ENCODE measurements at regions not wholly inside any gene's neighbourhood (a gene's known extent, or its start where the extent isn't known, plus 50 kb on each side); places are given as distances from the start of the nearest gene placed in this dataset.

GRCh38 chr12:126807312-126807865 lies 1459.6 kb upstream of the TMEM132C start:
- no peak for DNase-seq

GRCh38 chr12:126811391-126811790 lies 1455.6 kb upstream of the TMEM132C start:
- DNase-seq = no peak

GRCh38 chr12:126819554-126819953 lies 1447.4 kb upstream of the TMEM132C start:
- DNase-seq = no peak

- no peak for DNase-seq
Measured at GRCh38 chr12:126830778-126831680, 1435.9 kb upstream of the TMEM132C start.

- no peak for DNase-seq
Measured at GRCh38 chr12:126837697-126838096, 1429.3 kb upstream of the TMEM132C start.

GRCh38 chr12:126843915-126844669 lies 1422.9 kb upstream of the TMEM132C start:
- DNase-seq = no peak

GRCh38 chr12:126847005-126847629 lies 1419.9 kb upstream of the TMEM132C start:
- no peak for DNase-seq

GRCh38 chr12:126855768-126856167 lies 1411.2 kb upstream of the TMEM132C start:
- no peak for DNase-seq

- DNase-seq = no peak
Measured at GRCh38 chr12:126856958-126857357, 1410.0 kb upstream of the TMEM132C start.

- DNase-seq = no peak
Measured at GRCh38 chr12:126858560-126858959, 1408.4 kb upstream of the TMEM132C start.

- DNase-seq = no peak
Measured at GRCh38 chr12:126860210-126860609, 1406.8 kb upstream of the TMEM132C start.

- no peak for DNase-seq
Measured at GRCh38 chr12:126862500-126862899, 1404.5 kb upstream of the TMEM132C start.

GRCh38 chr12:126869644-126870043 lies 1397.3 kb upstream of the TMEM132C start:
- no peak for DNase-seq

- no peak for DNase-seq
Measured at GRCh38 chr12:126873701-126874100, 1393.3 kb upstream of the TMEM132C start.

- DNase-seq = peak; percentile 2
Measured at GRCh38 chr12:126874427-126875026, 1392.4 kb upstream of the TMEM132C start.

- DNase-seq = no peak
Measured at GRCh38 chr12:126879842-126880241, 1387.1 kb upstream of the TMEM132C start.

- DNase-seq = no peak
Measured at GRCh38 chr12:126883697-126884096, 1383.3 kb upstream of the TMEM132C start.

GRCh38 chr12:126889501-126889900 lies 1377.5 kb upstream of the TMEM132C start:
- DNase-seq = no peak

- DNase-seq = no peak
Measured at GRCh38 chr12:126890097-126890496, 1376.9 kb upstream of the TMEM132C start.

- no peak for DNase-seq
Measured at GRCh38 chr12:126891789-126892188, 1375.2 kb upstream of the TMEM132C start.

- no peak for DNase-seq
Measured at GRCh38 chr12:126895951-126896913, 1370.7 kb upstream of the TMEM132C start.

GRCh38 chr12:126897102-126897501 lies 1369.9 kb upstream of the TMEM132C start:
- no peak for DNase-seq

Measured in COR-L47 (cell line).